Medulla oblongata (tissue), 1 donor: ENCODE measurements at regions not wholly inside any gene's neighbourhood (a gene's known extent, or its start where the extent isn't known, plus 50 kb on each side); places are given as distances from the start of the nearest gene placed in this dataset.
"Not testable (repeated sequence)": the region's sequence is repeated elsewhere in the genome, so short reads cannot be mapped to it uniquely, and the experiment has no call there.

Experiments used
- DNase-seq: peaks from one replicate; pipeline ENCODE4 v3.0.0-alpha.2; 2015; ENCODE audit errors: extremely low spot score

DNA sequence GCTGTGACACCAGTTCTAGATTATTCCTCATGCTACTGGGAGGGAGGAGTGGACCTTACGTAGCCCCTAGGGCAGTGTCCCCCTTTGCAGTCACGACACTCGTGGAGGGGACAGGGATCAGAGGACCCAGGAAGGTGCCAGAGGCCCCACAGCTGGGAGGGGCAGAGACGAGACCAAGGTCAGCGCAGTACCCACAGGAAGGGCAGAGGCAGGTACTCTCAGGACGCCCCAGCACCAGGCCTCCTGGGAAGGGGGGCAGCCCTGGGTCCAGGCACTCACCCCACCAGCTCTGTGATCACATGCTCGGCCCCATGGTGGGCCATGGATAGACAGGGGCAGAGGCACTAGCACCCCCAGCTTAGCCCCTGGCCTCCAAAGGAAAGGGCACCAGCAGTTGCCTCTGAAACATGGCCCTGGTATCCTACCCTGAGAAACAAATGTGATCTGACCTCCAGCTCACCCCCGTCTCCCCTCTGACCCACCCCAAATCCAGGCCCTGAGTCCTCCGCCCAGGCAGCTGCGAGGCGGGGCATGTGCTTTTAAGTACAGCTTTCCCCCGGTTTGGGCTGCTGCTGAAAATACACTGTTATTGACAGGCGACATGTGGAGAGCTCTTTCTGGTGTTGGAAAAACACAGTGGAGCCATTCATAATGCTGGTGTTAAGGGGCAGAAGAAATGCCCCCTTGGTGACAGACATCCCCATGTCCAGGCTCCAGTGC lies 361.9 kb downstream of the C16orf95 start:
- DNase-seq = no peak

DNA sequence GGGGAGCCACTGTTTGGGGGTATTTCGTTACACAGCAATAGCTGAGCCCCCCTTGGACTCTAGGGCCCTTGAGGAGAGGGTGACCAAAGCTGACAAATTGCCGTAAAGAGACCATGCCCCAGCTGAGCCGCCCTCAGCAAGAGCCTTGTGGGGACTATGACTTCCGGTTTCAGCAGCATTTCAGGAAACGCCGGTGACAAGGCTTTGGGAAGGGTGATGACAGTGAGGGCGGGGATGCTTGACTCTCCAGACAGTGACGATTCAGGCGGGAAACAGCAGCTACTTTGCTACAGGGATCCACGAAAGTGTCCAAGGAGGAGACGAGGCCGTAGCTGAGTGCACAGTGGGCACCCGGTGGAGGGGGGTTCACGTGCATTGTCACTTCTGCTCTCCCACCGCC lies 360.8 kb downstream of the C16orf95 start:
- no peak for DNase-seq

DNA sequence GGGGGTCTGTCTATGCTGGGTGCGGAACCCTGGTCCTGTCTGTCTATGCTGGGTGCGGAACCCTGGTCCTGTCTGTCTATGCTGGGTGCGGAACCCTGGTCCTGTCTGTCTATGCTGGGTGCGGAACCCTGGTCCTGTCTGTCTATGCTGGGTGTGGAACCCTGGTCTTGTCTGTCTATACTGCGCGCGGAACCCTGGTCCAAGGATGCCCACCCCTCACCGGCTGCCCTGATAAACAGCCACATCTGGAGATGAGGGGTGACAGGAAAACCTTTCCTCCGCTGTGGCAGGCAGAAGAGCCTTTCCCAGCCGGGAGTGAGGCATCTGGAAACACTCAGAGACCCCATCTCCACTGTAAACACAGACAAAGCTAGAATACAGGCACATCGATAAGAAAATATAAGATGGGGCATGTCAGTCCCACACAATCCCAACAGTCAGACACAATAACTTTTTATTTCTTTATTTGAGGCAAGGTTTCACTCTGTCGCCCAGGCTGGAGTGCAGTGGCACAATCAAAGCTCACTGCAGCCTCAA lies 359.5 kb downstream of the C16orf95 start:
- DNase-seq = not testable (repeated sequence)

DNA sequence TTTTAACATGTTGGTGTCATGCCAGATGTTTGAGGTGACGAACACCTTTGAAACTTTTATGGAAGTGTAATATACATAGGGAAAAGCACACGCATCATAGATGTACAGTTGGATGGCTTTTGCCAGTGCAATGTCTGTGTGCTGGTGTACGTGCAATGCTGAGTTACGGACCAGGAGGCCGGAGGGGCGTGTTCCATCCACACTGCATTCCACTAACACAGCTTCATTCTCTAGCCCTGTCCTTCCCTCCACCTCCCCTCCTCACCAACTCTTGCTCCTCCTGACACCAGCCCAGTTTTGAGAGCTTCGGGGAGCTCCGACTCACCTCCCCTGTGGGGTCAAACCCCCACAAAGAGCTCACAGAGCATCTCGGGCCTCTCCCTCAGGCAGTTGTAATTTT lies 358.8 kb downstream of the C16orf95 start:
- DNase-seq = no peak

DNA sequence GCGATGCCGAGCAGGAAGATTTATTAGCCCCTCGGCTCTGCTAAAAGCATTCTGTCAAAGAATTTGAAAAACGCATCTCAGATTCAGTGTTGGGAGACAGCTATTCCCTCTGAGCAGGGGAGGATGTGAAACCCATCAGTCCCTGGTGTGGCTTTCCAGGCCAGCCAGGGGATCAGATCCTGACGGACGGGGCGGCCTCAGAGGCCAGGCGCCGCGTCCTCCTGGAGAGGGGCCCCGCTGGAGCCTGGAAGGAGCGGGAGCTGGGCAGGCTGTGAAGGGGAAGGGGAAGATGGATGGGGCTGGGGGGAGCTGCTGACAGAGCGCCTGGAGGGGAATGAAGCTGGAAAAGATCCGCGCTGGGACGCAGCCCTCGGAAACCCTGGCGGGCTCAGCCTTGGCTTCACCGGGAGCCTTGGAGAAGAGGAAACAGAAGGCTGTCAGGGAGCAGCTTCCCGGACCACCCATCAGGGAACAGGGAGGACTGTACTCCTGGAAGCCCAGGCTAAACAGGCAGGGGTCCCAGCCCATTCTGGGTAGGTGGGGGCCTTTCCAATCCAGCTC lies 358.0 kb downstream of the C16orf95 start:
- DNase-seq = no peak

DNA sequence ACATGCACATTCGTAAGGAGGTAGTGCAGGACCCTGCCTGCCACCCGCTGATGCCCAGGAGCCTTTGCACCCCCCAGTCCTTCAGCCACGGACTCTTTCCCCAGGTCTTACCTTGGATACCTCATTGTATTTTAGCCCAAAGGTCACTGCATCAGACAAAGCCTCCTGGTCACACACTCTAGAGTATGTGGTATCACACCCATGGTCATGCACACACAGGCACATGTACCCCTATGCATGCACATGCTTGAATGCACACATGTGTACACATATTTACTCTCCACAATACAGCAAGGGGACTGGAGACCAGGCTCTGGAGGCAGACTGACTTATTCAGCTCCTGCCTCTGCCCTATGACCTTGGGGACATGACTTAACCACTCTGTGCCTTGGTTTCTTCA lies 357.5 kb downstream of the C16orf95 start:
- no peak for DNase-seq

DNA sequence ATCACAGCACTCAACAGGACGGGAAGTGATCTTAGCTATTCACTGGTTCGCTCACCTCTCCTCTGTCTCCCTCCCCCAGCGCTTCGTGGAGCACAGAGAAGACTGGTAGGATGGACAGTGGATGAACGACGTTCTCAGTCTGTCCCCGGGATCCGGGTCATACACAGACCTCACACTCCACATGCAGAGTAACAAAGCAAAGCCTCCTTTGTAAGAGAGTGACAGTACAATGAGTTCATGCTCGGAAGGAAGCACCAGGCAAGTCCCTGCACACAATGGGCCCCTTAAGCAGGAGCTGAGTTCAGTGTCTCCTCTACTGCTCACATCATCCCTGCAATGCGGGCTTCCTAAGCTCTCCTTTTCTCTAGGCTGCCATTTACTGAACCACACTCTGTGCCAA lies 356.9 kb downstream of the C16orf95 start:
- DNase-seq = peak; percentile 71

DNA sequence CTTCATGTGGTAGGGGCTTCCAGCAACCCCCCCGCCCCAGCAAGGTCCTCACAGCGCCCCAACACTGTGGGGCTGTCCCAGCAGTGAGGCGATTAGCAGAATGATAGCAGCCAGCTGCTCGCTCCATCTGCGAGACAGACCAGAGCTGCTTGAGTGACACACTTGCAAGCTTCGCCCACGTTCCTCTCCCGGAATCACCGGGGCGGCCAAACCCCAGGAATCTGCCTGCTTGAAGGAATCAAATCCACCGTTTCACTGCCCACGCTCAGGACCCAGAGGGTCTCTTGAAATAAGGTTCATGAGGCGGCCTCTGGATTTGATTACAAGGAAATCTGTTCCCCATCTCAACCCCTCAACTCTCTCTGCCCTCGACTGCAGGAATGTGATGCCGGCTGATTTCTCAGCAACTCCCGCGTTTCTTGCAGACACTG lies 356.0 kb downstream of the C16orf95 start:
- no peak for DNase-seq

DNA sequence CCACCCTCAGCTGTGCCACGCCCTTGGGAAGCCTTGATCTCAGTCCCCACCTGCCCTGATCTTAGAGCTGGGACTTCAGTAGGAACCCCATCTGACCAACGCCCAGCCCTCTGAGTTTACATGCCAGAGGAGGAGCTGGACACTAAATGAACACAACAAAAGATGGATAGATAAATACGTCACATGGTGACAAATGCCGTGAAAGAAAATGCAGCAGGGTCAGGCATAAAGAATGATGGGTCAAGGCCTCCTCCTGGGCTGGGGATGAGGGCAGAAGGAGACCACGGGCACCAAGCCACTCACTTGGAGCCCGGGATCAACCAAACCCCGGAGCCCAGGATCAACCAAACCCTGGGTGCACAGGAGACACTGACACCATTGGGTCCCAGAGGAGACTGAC lies 354.9 kb downstream of the C16orf95 start:
- DNase-seq = no peak

DNA sequence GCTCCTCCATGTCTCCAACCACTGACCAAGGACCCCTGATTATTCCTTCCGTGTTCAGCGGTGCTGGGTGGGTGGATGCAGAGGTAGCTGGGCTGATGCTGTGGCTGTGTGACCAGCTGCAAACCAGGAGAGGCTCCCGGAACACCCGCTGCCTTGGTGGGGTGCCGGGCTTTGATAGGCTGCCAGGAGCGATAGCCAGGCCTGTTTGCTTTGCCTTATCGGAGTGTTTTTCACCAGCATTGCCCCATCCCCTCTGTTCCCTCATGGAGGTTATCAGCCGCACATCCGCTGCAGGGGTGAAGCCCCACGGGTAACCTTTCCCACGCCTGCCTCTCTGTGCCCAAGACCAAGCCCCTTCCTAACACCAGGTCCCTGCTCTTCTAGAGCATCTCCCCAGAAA lies 354.3 kb downstream of the C16orf95 start:
- no peak for DNase-seq

DNA sequence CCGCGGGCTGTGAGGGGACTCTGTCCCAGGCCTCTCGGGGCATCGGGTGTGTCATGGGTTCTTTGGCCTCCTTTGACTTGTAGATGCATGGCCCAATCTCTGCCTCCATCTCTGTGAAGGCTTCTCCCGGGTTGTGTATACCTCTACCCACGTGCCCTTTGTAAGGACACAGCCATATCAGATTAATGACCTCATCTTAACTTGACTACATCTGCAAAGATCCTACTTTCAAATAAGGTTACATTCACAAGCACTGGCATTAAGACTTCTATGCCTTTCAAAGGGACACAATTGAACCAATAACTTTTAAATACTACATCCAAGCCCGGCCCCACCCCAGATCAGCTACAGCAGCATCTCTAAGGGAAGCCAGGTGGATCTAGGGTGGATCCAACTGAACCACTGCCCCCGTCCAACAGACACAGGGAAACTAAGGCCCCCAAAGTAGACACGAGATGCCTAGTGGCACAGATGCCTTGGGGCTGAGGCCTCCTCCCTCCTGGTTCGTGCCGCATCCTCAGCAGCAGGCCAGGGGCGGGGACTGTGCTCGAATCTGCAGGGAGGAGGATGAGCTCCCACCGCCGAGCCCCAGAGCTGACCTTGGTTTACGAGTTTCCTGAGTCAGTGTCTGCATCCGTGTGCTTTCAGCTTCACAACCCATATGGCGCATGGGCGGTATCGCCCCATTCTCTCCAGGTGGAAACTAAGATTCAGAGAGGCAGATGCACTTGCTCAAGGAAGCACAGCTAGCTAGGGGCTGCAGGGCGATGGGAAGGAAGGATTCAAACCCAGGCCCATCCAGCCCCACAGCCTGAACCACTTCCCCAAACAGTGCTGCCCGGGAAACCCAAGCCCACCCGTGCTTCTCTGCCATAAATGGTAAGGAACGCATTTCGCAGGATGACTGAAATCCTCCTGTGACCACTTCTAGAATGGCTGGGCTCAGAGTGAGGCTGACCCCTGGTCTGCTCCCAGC lies 353.3 kb downstream of the C16orf95 start:
- DNase-seq = no peak

DNA sequence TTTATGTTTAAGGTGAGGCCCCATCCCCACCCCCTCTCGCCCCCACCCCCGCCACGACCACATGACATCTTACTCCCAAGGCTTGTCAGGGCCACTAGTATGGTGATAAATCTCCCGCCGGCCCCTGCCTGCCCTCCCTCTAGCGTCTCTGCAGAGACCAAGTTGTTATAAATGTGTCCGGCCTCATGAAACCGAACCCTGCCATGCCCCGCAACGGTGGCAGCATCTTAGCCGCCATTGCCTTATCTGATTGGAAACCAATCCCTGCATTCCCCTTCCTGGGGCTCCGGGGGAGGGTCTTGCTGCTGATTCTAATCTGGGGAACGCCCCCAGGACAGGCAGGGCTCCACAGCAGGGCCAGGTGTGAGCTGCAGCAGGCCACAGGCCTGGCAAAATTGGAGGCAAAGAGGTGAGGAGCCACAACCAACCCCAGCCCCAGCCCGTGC lies 352.4 kb downstream of the C16orf95 start:
- no peak for DNase-seq

DNA sequence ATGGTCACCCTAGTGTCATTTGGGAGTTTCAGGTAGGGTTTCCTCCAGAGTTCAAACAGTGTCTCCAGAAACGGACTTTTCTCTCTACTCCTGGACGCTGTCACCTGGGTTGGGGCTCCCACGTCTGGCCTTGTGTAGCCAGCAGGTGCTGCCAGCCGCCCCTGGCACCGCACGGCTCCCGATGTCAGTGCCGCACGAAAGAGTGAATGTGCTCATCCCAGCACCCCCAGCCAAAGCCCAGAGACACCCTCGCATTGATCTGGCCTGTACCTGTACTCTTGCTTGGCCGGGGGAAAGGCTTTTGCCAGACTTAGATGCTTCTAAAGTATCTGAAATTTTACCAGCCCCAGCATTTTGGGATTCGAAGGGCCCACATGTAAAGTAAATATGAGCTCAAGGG lies 351.9 kb downstream of the C16orf95 start:
- DNase-seq = no peak

DNA sequence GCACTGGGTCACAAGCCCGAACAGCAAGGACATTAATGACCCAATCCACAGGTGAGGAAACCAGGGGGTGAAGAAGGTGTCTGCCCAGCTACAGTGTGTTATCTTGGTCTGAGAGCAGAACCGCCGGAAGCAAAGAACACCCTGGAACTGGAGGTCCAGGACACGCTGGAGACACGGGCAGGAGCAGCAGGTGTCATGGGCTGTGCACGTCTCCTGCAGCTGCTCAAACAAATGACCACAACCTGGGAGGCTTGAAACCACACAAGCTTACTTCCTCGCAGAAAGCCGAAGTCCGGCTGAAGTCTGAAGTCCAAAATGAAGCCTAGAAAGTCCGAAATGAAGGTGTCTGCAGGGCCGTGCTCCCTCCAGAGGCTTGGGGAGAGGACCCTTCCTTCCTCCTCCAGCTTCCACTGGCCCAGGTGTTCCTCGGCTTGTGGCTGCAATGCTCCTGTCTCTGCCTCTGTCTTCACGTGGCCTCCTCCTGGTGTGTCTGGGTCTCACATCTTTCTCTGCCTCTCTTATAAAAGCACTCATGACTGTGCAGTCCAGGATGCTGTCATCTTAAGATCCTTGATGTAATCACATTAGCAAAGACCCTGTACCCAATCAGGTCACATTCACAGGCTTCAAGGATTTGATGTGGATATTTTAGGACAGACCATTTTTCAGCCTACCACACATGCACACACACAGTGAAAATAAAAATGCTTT lies 351.2 kb downstream of the C16orf95 start:
- DNase-seq = no peak

DNA sequence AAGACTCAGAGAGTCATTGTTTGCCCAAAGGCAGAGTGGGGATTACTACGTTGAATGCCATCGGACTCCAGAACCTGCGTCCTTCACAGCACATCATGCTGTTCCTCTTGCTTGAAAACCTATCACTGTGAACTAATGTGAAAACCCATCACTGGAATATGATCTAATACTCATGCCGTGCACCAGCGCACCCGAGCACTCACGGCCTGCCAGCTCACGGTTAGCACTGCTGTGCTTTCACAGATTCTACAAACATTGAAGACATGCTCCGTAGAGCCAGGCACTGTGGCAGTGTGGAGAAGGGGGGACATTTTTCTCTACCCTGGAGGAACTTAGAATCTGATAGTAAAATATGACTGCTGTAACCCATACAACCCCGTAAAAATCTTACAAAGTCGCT lies 350.4 kb downstream of the C16orf95 start:
- DNase-seq = no peak

DNA sequence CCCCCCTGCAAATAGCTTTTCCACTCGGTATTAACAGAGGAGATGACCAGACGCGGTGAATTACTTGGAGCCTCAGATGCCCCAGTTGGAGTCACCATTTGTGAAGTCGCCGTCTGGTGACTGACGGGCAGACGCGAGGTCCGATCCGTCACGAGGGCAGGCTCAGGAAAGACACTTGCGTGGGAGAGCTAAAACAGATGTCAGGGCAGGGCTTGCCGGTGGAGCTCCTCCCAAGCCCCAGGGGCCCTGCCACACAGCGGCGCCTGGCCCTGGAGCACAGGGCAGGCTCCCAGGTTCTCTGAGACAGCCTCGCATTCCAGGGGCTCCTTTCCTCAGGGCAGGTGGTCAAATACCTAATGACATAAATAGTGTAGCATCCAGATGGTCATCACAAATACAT lies 348.3 kb downstream of the C16orf95 start:
- DNase-seq = no peak

DNA sequence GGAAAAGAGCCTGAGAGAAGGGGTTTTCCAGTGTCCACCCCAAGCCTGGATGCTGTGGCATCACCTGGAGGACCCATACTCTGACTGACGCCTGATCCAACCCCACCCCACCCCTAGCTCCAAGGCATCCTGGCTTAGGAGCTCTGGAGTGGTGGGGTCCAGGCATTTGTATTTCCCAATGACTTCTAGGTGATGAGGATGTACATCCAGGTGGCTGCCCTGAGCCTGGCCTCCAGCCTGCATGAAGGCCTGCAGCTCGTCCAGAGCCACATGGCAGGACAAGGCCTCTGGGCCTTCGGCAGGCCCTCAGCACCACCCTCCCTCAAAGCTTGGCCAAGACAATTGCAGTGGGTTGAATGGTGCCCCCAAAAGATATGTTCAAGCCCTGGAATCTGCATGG lies 347.5 kb downstream of the C16orf95 start:
- no peak for DNase-seq

DNA sequence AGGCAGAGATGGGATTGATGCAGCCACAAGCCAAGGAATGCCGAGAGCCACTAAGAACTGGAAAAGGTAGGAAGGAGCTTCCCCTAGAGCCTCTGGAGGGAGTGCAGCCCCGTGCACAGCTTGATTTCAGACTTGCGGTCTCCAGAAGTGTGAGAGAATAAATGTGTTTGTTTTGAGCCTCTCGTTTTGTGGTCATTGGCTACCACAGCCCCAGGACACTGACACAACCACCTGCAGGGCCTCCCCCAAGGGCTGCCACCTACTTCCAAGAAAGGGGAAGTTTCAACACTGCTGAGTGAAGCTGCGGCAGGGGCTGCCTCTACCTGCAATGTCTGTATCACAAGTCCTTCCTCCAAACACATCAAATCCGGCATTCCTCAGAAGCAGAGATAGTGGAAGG lies 346.9 kb downstream of the C16orf95 start:
- no peak for DNase-seq

DNA sequence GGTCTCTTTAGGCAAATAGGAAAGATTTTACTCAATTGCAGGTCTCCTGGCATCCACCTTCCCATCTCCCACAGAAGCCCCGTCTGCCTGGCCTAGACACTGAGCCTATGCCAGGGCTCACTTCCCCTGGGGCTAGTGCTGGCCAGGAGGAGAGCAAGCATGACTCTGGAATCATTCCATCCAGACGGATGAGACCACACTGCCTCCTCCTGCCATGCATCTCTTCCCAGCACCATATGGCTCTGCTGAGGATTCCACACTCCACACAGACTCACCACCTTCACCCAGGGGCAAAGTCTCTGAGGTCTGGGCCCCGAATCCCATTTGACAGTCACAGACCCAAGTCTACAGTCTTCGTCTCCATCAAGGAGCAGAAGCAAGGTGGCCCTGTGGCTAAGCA lies 346.5 kb downstream of the C16orf95 start:
- DNase-seq = no peak

DNA sequence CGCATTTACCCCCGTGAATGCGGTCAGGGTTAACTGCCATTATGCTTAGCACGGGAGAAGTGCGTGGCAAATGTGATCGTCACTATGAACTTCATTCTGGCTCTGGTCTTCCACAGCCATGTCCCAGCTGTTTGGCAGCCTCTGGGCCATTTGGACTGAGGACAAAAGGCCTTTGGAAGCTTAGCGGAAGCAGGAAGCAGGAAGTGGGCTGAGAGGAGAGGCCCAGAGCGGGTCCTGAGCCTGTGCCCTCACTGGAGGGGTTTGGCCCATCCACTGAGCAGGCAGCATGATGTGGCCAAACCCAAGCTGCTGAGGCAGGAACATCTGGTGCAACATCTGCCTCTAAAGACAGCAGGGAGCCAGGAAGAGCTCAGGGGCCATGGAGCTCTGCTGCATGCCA lies 345.9 kb downstream of the C16orf95 start:
- DNase-seq = no peak

DNA sequence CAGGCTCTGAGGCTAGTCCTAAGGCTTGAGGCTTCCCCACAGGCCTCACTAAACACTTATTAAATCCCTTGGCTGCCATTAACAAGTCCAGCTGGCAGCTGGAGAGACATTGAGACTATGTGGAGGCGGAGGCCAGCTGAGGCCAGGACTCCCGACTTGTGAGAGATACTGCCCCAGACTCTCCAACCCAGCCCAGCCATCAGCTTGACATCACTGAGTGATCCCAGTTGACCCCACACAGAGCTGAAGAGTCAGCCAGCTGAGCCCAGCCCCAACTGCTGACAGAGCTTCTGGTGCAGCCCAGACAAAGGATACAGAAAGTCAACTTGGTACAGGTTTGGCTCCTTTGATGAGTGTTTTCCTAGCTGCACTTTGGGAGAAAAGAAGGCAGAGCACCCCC lies 343.1 kb downstream of the C16orf95 start:
- DNase-seq = no peak

DNA sequence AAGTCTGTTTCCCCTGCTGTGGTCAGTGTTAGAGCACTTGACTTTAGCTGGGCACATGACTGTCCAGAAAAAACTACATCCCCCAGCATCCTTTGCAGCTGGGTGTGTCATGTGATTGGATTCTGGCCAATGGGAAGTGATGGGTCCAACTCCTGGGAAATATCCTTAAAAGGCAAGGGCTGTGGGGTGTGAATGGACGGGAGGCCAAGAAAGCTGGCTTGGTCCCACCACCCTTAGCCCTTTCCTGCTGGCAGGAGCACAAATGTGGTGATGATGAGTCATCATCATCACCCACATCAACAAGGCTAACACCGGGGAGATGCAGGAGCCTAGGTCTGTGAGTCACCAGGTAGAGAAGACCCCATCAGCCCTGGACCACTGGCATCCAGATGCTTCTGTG lies 341.7 kb downstream of the C16orf95 start:
- DNase-seq = peak; percentile 8
